OCI-LY1 (cell line): ENCODE measurements at regions not wholly inside any gene's neighbourhood (a gene's known extent, or its start where the extent isn't known, plus 50 kb on each side); places are given as distances from the start of the nearest gene placed in this dataset.

Experiments used
- H2AFZ ChIP-seq: fragments of 200-600 bp; sonication (generic), shearing (Covaris generic); 2 replicates; pipeline ENCODE4 v1.6.0; 2014; ENCODE audit warnings: antibody characterized with exemption, mild to moderate bottlenecking, low read length
- H3F3A ChIP-seq: fragments of 200-600 bp; sonication (generic), shearing (Covaris generic); 2 replicates; pipeline ENCODE4 v1.6.0; 2014; ENCODE audit warnings: mild to moderate bottlenecking, antibody characterized with exemption, low read length, moderate library complexity; ENCODE audit not compliant: insufficient read depth
- H3K27ac ChIP-seq: fragments of 200-600 bp; sonication (generic); 2 replicates; pipeline ENCODE4 v1.5.1; 2014; ENCODE audit warnings: low read length, mixed run types, mild to moderate bottlenecking, low read depth; ENCODE audit not compliant: poor library complexity, severe bottlenecking
- H3K27me3 ChIP-seq: fragments of 200-600 bp; sonication (generic); 2 replicates; pipeline ENCODE4 v1.6.0; 2014; ENCODE audit warnings: antibody characterized with exemption, mild to moderate bottlenecking, low read length, moderate library complexity; ENCODE audit not compliant: insufficient read depth
- H3K36me3 ChIP-seq: fragments of 200-600 bp; sonication (generic); 2 replicates; pipeline ENCODE4 v1.6.1; 2014; ENCODE audit warnings: mild to moderate bottlenecking, antibody characterized with exemption, low read length, moderate library complexity, mixed read lengths; ENCODE audit not compliant: insufficient read depth
- H3K4me1 ChIP-seq: fragments of 200-600 bp; sonication (generic); 2 replicates; pipeline ENCODE4 v1.5.1; 2014; ENCODE audit warnings: mild to moderate bottlenecking, low read length, moderate library complexity; ENCODE audit not compliant: insufficient read depth, severe bottlenecking
- H3K4me2 ChIP-seq: fragments of 200-600 bp; sonication (generic), shearing (Covaris generic); 2 replicates; pipeline ENCODE4 v1.6.1; 2014; ENCODE audit warnings: low read length
- H3K4me3 ChIP-seq: fragments of 200-600 bp; sonication (generic); 2 replicates; pipeline ENCODE4 v1.5.1; 2014; ENCODE audit warnings: low read length, low read depth, mild to moderate bottlenecking, mixed read lengths; ENCODE audit not compliant: poor library complexity, severe bottlenecking
- H3K79me2 ChIP-seq: fragments of 200-600 bp; shearing (Covaris generic); 2 replicates; pipeline ENCODE4 v1.6.1; 2016; ENCODE audit warnings: mixed run types, low read length, mixed read lengths; ENCODE audit not compliant: insufficient read depth
- H3K9ac ChIP-seq: fragments of 200-600 bp; sonication (generic), shearing (Covaris generic); 2 replicates; pipeline ENCODE4 v1.6.1; 2014; ENCODE audit warnings: mild to moderate bottlenecking, low read length, mixed read lengths
- H3K9me2 ChIP-seq: fragments of 200-600 bp; sonication (generic), shearing (Covaris generic); 2 replicates; pipeline ENCODE4 v1.6.1; 2014; ENCODE audit warnings: low read depth, mild to moderate bottlenecking, low read length, mixed read lengths
- H3K9me3 ChIP-seq: fragments of 200-600 bp; shearing (Covaris generic); 2 replicates; pipeline ENCODE4 v1.6.1; 2014; ENCODE audit warnings: low read length, mixed read lengths
- H4K20me1 ChIP-seq: fragments of 200-600 bp; sonication (generic), shearing (Covaris generic); 2 replicates; pipeline ENCODE4 v1.6.0; 2016; ENCODE audit warnings: mild to moderate bottlenecking, low read length; ENCODE audit not compliant: insufficient read depth
- EZH2 ChIP-seq: fragments of 200-600 bp; sonication (generic), shearing (Covaris generic); IDR thresholded peaks from 2 replicates; pipeline ENCODE4 v1.8.0; 2017; ENCODE audit warnings: borderline replicate concordance, mixed run types, mild to moderate bottlenecking, antibody characterized with exemption, low read length, moderate library complexity, mixed read lengths
- TF ChIP-seq, protein P1 (sequence below): fragments of 200-600 bp; sonication (generic), shearing (Covaris generic); IDR thresholded peaks from 2 replicates; pipeline ENCODE4 v1.5.1; 2017; ENCODE audit warnings: mild to moderate bottlenecking, antibody characterized with exemption, low read length, moderate library complexity, mixed read lengths

DNA sequence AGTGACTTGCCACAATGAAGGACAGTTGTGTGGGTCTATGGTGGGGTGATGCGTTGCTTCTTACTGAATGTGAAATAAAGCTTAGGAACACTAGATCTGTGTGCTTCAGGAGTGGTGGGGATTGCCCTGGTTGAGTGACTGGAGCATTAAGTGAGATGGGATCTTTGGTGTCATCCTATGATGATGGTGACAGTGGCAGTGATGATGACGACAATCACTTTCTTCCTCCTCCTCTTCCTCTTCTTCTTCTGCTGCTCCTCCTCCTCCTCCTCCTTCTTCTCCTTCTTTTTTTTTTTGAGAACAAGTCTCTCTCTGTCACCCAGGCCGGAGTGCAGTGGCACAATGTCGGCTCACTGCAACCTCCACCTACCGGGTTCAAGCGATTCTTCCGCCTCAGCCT, 396.8 kb downstream of the SEC14L1 start:
- Histone ChIP-seq H3K36me3 (no peaks in the 10 kb centered on the region), H3K9ac (no peak overlapping the region), H3K27ac (no peak overlapping the region), H3F3A (no peaks in the 10 kb centered on the region), H3K79me2 (no peaks in the 10 kb centered on the region), H3K9me3 (peaks cover 6% of the 10 kb centered on the region; the same call in 1 of the 2 replicates), H3K4me1 (peaks cover 5% of the 10 kb centered on the region), H3K27me3 (peaks cover 14% of the 10 kb centered on the region; the same call in 1 of the 2 replicates), H2AFZ (no peak overlapping the region), H4K20me1 (no peaks in the 10 kb centered on the region), H3K9me2 (no peaks in the 10 kb centered on the region), H3K4me3 (no peak overlapping the region), H3K4me2 (no peak overlapping the region)
- TF ChIP-seq, protein P1, sequence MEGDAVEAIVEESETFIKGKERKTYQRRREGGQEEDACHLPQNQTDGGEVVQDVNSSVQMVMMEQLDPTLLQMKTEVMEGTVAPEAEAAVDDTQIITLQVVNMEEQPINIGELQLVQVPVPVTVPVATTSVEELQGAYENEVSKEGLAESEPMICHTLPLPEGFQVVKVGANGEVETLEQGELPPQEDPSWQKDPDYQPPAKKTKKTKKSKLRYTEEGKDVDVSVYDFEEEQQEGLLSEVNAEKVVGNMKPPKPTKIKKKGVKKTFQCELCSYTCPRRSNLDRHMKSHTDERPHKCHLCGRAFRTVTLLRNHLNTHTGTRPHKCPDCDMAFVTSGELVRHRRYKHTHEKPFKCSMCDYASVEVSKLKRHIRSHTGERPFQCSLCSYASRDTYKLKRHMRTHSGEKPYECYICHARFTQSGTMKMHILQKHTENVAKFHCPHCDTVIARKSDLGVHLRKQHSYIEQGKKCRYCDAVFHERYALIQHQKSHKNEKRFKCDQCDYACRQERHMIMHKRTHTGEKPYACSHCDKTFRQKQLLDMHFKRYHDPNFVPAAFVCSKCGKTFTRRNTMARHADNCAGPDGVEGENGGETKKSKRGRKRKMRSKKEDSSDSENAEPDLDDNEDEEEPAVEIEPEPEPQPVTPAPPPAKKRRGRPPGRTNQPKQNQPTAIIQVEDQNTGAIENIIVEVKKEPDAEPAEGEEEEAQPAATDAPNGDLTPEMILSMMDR, result no peak

DNA sequence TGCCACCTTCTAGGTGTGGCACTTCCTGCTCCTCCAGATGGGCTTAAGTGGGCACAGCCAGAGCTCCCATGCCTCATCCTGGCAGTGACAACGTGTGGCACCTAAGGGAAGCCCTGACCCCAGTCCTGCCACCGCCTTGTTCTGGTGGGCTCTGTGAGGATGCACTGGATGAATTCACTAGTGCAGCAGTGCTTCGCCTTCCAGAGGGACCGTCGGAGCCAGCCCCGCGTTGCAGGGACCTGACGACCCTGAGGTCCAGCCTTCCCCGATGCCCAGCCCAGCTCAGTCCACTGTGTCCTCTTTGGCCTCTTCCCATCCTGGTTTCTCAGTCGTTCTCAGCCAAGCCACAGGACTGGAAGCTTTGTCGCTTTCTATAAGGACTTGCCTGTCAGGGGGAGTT, 399.8 kb downstream of the SEC14L1 start:
- Histone ChIP-seq H3K4me3 (no peak overlapping the region), H3K9me2 (no peaks in the 10 kb centered on the region), H3K79me2 (no peaks in the 10 kb centered on the region), H3K9ac (no peak overlapping the region), H3K27ac (no peak overlapping the region), H4K20me1 (no peaks in the 10 kb centered on the region), H3K9me3 (no peaks in the 10 kb centered on the region), H3K36me3 (no peaks in the 10 kb centered on the region), H3K27me3 (peaks cover 5% of the 10 kb centered on the region; the same call in 1 of the 2 replicates), H3F3A (no peaks in the 10 kb centered on the region), H3K4me2 (no peak overlapping the region), H2AFZ (no peak overlapping the region), H3K4me1 (peaks cover 5% of the 10 kb centered on the region)
- no peak for TF ChIP-seq EZH2
- TF ChIP-seq, protein P1, result no peak

DNA sequence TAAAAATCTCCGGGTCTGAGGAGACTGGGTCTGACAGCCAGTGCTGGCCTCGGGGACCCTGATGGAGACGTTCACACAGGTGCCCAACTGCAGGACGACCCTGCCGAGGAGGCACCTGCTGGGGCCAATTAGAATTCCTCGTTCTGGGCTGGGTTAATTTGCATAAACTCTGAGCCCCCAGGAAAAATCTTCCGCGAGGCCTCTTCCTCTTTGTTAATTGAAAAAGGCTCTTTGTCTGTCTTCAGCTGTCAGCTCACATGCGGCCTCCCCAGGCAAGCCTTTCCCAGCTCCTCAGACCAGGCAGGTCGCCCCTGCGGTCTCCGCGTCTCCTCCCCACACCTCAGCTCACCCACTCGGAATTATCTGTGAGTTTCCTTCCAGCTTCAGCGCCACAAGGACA, 400.2 kb downstream of the SEC14L1 start:
- no peak overlapping the region for H3K4me3 ChIP-seq
- no peak overlapping the region for H2AFZ ChIP-seq
- peaks cover 5% of the 10 kb centered on the region for H3K4me1 ChIP-seq
- TF ChIP-seq, protein P1, result no peak
- TF ChIP-seq EZH2, result no peak
- no peak overlapping the region for H3K27ac ChIP-seq
- no peaks in the 10 kb centered on the region for H4K20me1 ChIP-seq
- H3K27me3 ChIP-seq, result peaks cover 9% of the 10 kb centered on the region; the same call in 1 of the 2 replicates
- no peak overlapping the region for H3K9ac ChIP-seq
- no peaks in the 10 kb centered on the region for H3K9me2 ChIP-seq
- no peaks in the 10 kb centered on the region for H3F3A ChIP-seq
- no peaks in the 10 kb centered on the region for H3K9me3 ChIP-seq
- H3K79me2 ChIP-seq, result no peaks in the 10 kb centered on the region
- H3K4me2 ChIP-seq, result no peak overlapping the region
- H3K36me3 ChIP-seq, result no peaks in the 10 kb centered on the region
